Caki2 (cell line): ENCODE measurements at regions not wholly inside any gene's neighbourhood (a gene's known extent, or its start where the extent isn't known, plus 50 kb on each side); places are given as distances from the start of the nearest gene placed in this dataset.
"Not testable (repeated sequence)": the region's sequence is repeated elsewhere in the genome, so short reads cannot be mapped to it uniquely, and the experiment has no call there.

Source experiments
- DNase-seq: peaks from one replicate; pipeline ENCODE4 v3.0.0-alpha.2; 2015; ENCODE audit warnings: low read depth
- in situ Hi-C: cut with HindIII; loops from 2 replicates; pipeline ENCODE4 v1.10.0; 2016; ENCODE audit warnings: low sequenced_read_pairs, low pct_unique_long_range_greater_than_20kb, mixed read lengths

- in situ Hi-C loops = no loop called here
These were observed 77.1 kb downstream of the XCL2 start for GRCh38 chr1:168466714-168467131.

GRCh38 chr1:168466092-168466713 lies 77.6 kb downstream of the XCL2 start:
- no peak for DNase-seq
- in situ Hi-C loops = no loop called here

More at GRCh38 chr1:168466714-168467131, 77.1 kb downstream of the XCL2 start:
- DNase-seq = no peak

- in situ Hi-C loops, DNase-seq: not testable (repeated sequence)
These were observed 82.7 kb downstream of the XCL2 start for GRCh38 chr1:168461108-168461507.

- DNase-seq, in situ Hi-C loops: not testable (repeated sequence)
These were observed 86.5 kb downstream of the XCL2 start for GRCh38 chr1:168457296-168457695.

GRCh38 chr1:168455764-168456163 lies 88.0 kb downstream of the XCL2 start:
- no peak for DNase-seq
- in situ Hi-C loops = no loop called here

GRCh38 chr1:168454211-168454815 lies 89.5 kb downstream of the XCL2 start:
- no peak for DNase-seq
- in situ Hi-C loops = no loop called here

GRCh38 chr1:168453056-168453455 lies 90.7 kb downstream of the XCL2 start:
- in situ Hi-C loops = no loop called here
- DNase-seq = no peak

GRCh38 chr1:168452329-168452728 lies 91.5 kb downstream of the XCL2 start:
- no peak for DNase-seq
- in situ Hi-C loops = no loop called here

GRCh38 chr1:168447871-168448270 lies 95.9 kb downstream of the XCL2 start:
- DNase-seq = no peak
- in situ Hi-C loops = no loop called here

- DNase-seq = no peak
- in situ Hi-C loops = no loop called here
These were observed 97.7 kb downstream of the XCL2 start for GRCh38 chr1:168446081-168446480.

GRCh38 chr1:168443899-168444298 lies 99.9 kb downstream of the XCL2 start:
- DNase-seq = no peak
- in situ Hi-C loops = no loop called here

GRCh38 chr1:168443356-168443755 lies 100.4 kb downstream of the XCL2 start:
- no peak for DNase-seq
- in situ Hi-C loops = no loop called here

GRCh38 chr1:168442931-168443330 lies 100.9 kb downstream of the XCL2 start:
- no peak for DNase-seq
- in situ Hi-C loops = no loop called here

- in situ Hi-C loops = no loop called here
- peak; percentile 19 for DNase-seq
These were observed 102.1 kb downstream of the XCL2 start for GRCh38 chr1:168441745-168442144.

GRCh38 chr1:168439456-168440375 lies 104.1 kb downstream of the XCL2 start:
- peak; percentile 72 for DNase-seq
- in situ Hi-C loops = no loop called here

- in situ Hi-C loops = no loop called here
- no peak for DNase-seq
These were observed 105.2 kb downstream of the XCL2 start for GRCh38 chr1:168438626-168439025.

- in situ Hi-C loops = no loop called here
These were observed 106.0 kb downstream of the XCL2 start for GRCh38 chr1:168437821-168438220.

GRCh38 chr1:168435439-168435838 lies 108.4 kb downstream of the XCL2 start:
- in situ Hi-C loops = no loop called here
- no peak for DNase-seq

More at GRCh38 chr1:168437821-168438220, 106.0 kb downstream of the XCL2 start:
- DNase-seq = no peak

GRCh38 chr1:168433238-168433637 lies 110.6 kb downstream of the XCL2 start:
- no peak for DNase-seq
- in situ Hi-C loops = no loop called here
